MM.1S (cell line): ENCODE measurements at regions not wholly inside any gene's neighbourhood (a gene's known extent, or its start where the extent isn't known, plus 50 kb on each side); places are given as distances from the start of the nearest gene placed in this dataset.

Source experiments
- DNase-seq: peaks from one replicate; pipeline ENCODE4 v3.0.0-alpha.2; 2015
- H2AFZ ChIP-seq: fragments of 300-600 bp; sonication (generic); 2 replicates; pipeline ENCODE4 v1.6.0; 2016; ENCODE audit warnings: antibody characterized with exemption, low read length
- H3F3A ChIP-seq: fragments of 300-600 bp; sonication (generic); 2 replicates; pipeline ENCODE4 v1.6.1; 2016; ENCODE audit warnings: mild to moderate bottlenecking, antibody characterized with exemption, low read length, moderate library complexity, mixed read lengths; ENCODE audit not compliant: insufficient read depth
- H3K27ac ChIP-seq: fragments of 300-600 bp; sonication (generic); 2 replicates; pipeline ENCODE4 v1.5.1; 2016; ENCODE audit warnings: mild to moderate bottlenecking, low read length
- H3K27me3 ChIP-seq: fragments of 300-600 bp; sonication (generic); replicated peaks from 2 replicates; pipeline ENCODE4 v1.6.0; 2016; ENCODE audit warnings: low read length; ENCODE audit not compliant: insufficient read depth
- H3K36me3 ChIP-seq: fragments of 300-600 bp; sonication (generic); replicated peaks from 2 replicates; pipeline ENCODE4 v1.6.1; 2016; ENCODE audit warnings: mild to moderate bottlenecking, low read length, mixed read lengths; ENCODE audit not compliant: insufficient read depth
- H3K4me1 ChIP-seq: fragments of 300-600 bp; sonication (generic); 2 replicates; pipeline ENCODE4 v1.6.1; 2016; ENCODE audit warnings: low read length, mixed read lengths
- H3K4me2 ChIP-seq: fragments of 300-600 bp; sonication (generic); 2 replicates; pipeline ENCODE4 v1.6.0; 2016; ENCODE audit warnings: low read depth, low read length
- H3K4me3 ChIP-seq: fragments of 300-600 bp; sonication (generic); 2 replicates; pipeline ENCODE4 v1.5.1; 2016; ENCODE audit warnings: low read length, mixed read lengths
- H3K79me2 ChIP-seq: fragments of 300-600 bp; sonication (generic); 2 replicates; pipeline ENCODE4 v1.6.1; 2016; ENCODE audit warnings: mixed run types, low read length, mixed read lengths
- H3K9ac ChIP-seq: fragments of 300-600 bp; sonication (generic); 2 replicates; pipeline ENCODE4 v1.6.1; 2016; ENCODE audit warnings: low read length, mixed read lengths
- H3K9me2 ChIP-seq: fragments of 300-600 bp; sonication (generic); replicated peaks from 2 replicates; pipeline ENCODE4 v1.6.1; 2016; ENCODE audit warnings: mild to moderate bottlenecking, low read length, mixed read lengths; ENCODE audit not compliant: insufficient read depth
- H3K9me3 ChIP-seq: fragments of 300-600 bp; sonication (generic); replicated peaks from 2 replicates; pipeline ENCODE4 v1.6.1; 2016; ENCODE audit warnings: mild to moderate bottlenecking, low read length, mixed read lengths; ENCODE audit not compliant: insufficient read depth
- H4K20me1 ChIP-seq: fragments of 300-600 bp; sonication (generic); 2 replicates; pipeline ENCODE4 v1.6.1; 2016; ENCODE audit warnings: mild to moderate bottlenecking, low read length, moderate library complexity, mixed read lengths; ENCODE audit not compliant: insufficient read depth
- EZH2 ChIP-seq: fragments of 300-600 bp; sonication (generic); optimal IDR thresholded peaks from 2 replicates; pipeline ENCODE3; 2017; ENCODE audit warnings: low read depth, mild to moderate bottlenecking, antibody characterized with exemption, low read length, mixed read lengths
- EZH2phosphoT487 ChIP-seq: fragments of 300-600 bp; sonication (generic); IDR thresholded peaks from 2 replicates; pipeline ENCODE4 v1.6.1; 2018; ENCODE audit warnings: antibody characterized with exemption, low read length
- TF ChIP-seq, protein P1 (sequence below): fragments of 300-600 bp; sonication (generic); IDR thresholded peaks from 2 replicates; pipeline ENCODE4 v1.5.1; 2016; ENCODE audit warnings: antibody characterized with exemption, low read length, mixed read lengths

- no peak for DNase-seq
- no peaks in the 10 kb centered on the region for H3K27me3 ChIP-seq
- no peaks in the 10 kb centered on the region for H3K9me2 ChIP-seq
- H4K20me1 ChIP-seq: no peaks in the 10 kb centered on the region
- no peak overlapping the region for H3K4me3 ChIP-seq
- H3K9ac ChIP-seq: no peak overlapping the region
- no peaks in the 10 kb centered on the region for H3K9me3 ChIP-seq
- no peak overlapping the region for H3K4me2 ChIP-seq
- H3K79me2 ChIP-seq: no peaks in the 10 kb centered on the region
- no peaks in the 10 kb centered on the region for H3F3A ChIP-seq
- no peaks in the 10 kb centered on the region for H3K36me3 ChIP-seq
- no peak overlapping the region for H2AFZ ChIP-seq
- TF ChIP-seq, protein P1, sequence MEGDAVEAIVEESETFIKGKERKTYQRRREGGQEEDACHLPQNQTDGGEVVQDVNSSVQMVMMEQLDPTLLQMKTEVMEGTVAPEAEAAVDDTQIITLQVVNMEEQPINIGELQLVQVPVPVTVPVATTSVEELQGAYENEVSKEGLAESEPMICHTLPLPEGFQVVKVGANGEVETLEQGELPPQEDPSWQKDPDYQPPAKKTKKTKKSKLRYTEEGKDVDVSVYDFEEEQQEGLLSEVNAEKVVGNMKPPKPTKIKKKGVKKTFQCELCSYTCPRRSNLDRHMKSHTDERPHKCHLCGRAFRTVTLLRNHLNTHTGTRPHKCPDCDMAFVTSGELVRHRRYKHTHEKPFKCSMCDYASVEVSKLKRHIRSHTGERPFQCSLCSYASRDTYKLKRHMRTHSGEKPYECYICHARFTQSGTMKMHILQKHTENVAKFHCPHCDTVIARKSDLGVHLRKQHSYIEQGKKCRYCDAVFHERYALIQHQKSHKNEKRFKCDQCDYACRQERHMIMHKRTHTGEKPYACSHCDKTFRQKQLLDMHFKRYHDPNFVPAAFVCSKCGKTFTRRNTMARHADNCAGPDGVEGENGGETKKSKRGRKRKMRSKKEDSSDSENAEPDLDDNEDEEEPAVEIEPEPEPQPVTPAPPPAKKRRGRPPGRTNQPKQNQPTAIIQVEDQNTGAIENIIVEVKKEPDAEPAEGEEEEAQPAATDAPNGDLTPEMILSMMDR: no peak
- no peak for TF ChIP-seq EZH2phosphoT487
- no peak for TF ChIP-seq EZH2
- no peaks in the 10 kb centered on the region for H3K4me1 ChIP-seq
- H3K27ac ChIP-seq: no peak overlapping the region
Observed at GRCh38 chr2:48176876-48177275, 137.6 kb upstream of the FOXN2 start.

DNA sequence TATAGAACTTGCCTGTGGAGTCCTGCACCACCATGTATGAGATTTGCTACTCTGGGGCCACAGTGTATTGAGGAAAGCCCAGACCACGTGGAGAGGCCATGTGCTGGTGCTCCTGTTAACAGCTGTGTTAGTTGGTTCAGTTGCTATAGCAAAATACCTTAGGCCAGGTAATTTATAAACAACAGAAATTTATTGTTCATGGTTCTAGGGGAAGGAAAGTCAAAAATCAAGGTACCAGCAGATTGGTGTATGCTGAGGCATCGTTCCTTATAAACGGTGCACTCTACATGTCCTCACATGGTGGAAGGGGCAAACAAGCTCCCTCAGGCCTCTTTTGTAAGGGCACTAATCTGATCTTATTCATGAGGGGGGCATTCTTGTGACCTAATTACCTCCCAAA lies 135.9 kb upstream of the FOXN2 start:
- Histone ChIP-seq H3K4me3 (no peak overlapping the region), H3K36me3 (no peaks in the 10 kb centered on the region), H3F3A (no peaks in the 10 kb centered on the region), H4K20me1 (no peaks in the 10 kb centered on the region), H2AFZ (no peak overlapping the region), H3K9me3 (no peaks in the 10 kb centered on the region), H3K4me2 (no peak overlapping the region), H3K9me2 (no peaks in the 10 kb centered on the region), H3K9ac (no peak overlapping the region), H3K4me1 (no peaks in the 10 kb centered on the region), H3K27me3 (no peaks in the 10 kb centered on the region), H3K79me2 (no peaks in the 10 kb centered on the region), H3K27ac (no peak overlapping the region)
- TF ChIP-seq EZH2phosphoT487: no peak
- TF ChIP-seq, protein P1: no peak
- no peak for TF ChIP-seq EZH2
- no peak for DNase-seq

- no peaks in the 10 kb centered on the region for H3K4me1 ChIP-seq
- H3K27ac ChIP-seq: no peak overlapping the region
- H3K9ac ChIP-seq: no peak overlapping the region
- no peak overlapping the region for H3K4me3 ChIP-seq
- no peak overlapping the region for H3K4me2 ChIP-seq
- no peak for DNase-seq
- no peaks in the 10 kb centered on the region for H3K36me3 ChIP-seq
- H3K27me3 ChIP-seq: no peaks in the 10 kb centered on the region
- no peaks in the 10 kb centered on the region for H3K79me2 ChIP-seq
- TF ChIP-seq EZH2phosphoT487 (no peak), EZH2 (no peak)
- TF ChIP-seq, protein P1: no peak
- H3K9me2 ChIP-seq: no peaks in the 10 kb centered on the region
- H2AFZ ChIP-seq: no peak overlapping the region
- H4K20me1 ChIP-seq: no peaks in the 10 kb centered on the region
- H3K9me3 ChIP-seq: no peaks in the 10 kb centered on the region
- H3F3A ChIP-seq: no peaks in the 10 kb centered on the region
Observed at GRCh38 chr2:48180557-48180956, 133.9 kb upstream of the FOXN2 start.
